Loucy (cell line): ENCODE measurements at regions not wholly inside any gene's neighbourhood (a gene's known extent, or its start where the extent isn't known, plus 50 kb on each side); places are given as distances from the start of the nearest gene placed in this dataset.
"Not testable (repeated sequence)": the region's sequence is repeated elsewhere in the genome, so short reads cannot be mapped to it uniquely, and the experiment has no call there.

Experiments used
- H2AFZ ChIP-seq: fragments of 200-600 bp; sonication (generic); 2 replicates; pipeline ENCODE4 v1.6.0; 2016; ENCODE audit warnings: antibody characterized with exemption, mild to moderate bottlenecking, low read length, moderate library complexity
- H3F3A ChIP-seq: fragments of 200-600 bp; 2 replicates; pipeline ENCODE4 v1.6.0; 2016; ENCODE audit warnings: antibody characterized with exemption, low read depth, mild to moderate bottlenecking
- H3K27me3 ChIP-seq: fragments of 200-600 bp; sonication (generic); 2 replicates; pipeline ENCODE4 v1.6.1; 2014; ENCODE audit warnings: low read length, mild to moderate bottlenecking; ENCODE audit not compliant: insufficient read depth, poor library complexity, severe bottlenecking
- H3K36me3 ChIP-seq: fragments of 200-600 bp; sonication (generic); 2 replicates; pipeline ENCODE4 v1.6.1; 2016; ENCODE audit warnings: low read length; ENCODE audit not compliant: insufficient read depth
- H3K4me1 ChIP-seq: fragments of 200-600 bp; sonication (generic); 2 replicates; pipeline ENCODE4 v1.5.1; 2014; ENCODE audit warnings: low read length, mild to moderate bottlenecking; ENCODE audit not compliant: insufficient read depth, poor library complexity, severe bottlenecking
- H3K4me2 ChIP-seq: fragments of 200-600 bp; sonication (generic); 2 replicates; pipeline ENCODE4 v1.6.0; 2014; ENCODE audit warnings: antibody characterized with exemption, low read length, low read depth, mild to moderate bottlenecking; ENCODE audit not compliant: poor library complexity, severe bottlenecking
- H3K4me3 ChIP-seq: fragments of 200-600 bp; sonication (generic); 2 replicates; pipeline ENCODE4 v1.5.1; 2014; ENCODE audit warnings: low read length, mild to moderate bottlenecking, mixed read lengths; ENCODE audit not compliant: poor library complexity, severe bottlenecking
- H3K79me2 ChIP-seq: fragments of 200-600 bp; sonication (generic); 2 replicates; pipeline ENCODE4 v1.6.1; 2014; ENCODE audit warnings: low read length; ENCODE audit not compliant: insufficient read depth
- H3K9ac ChIP-seq: fragments of 200-600 bp; sonication (generic); 2 replicates; pipeline ENCODE4 v1.6.0; 2014; ENCODE audit warnings: mild to moderate bottlenecking, low read depth, low read length, moderate library complexity; ENCODE audit not compliant: poor library complexity, severe bottlenecking
- H3K9me2 ChIP-seq: fragments of 200-600 bp; sonication (generic); replicated peaks from 2 replicates; pipeline ENCODE4 v1.6.1; 2016; ENCODE audit warnings: low read depth, low read length, mixed read lengths
- H3K9me3 ChIP-seq: fragments of 200-600 bp; sonication (generic); 2 replicates; pipeline ENCODE4 v1.6.1; 2014; ENCODE audit warnings: mild to moderate bottlenecking, antibody characterized with exemption, low read length, low read depth; ENCODE audit not compliant: insufficient read depth
- H4K20me1 ChIP-seq: fragments of 200-600 bp; sonication (generic); 2 replicates; pipeline ENCODE4 v1.6.0; 2014; ENCODE audit warnings: antibody characterized with exemption, low read length, mild to moderate bottlenecking; ENCODE audit not compliant: insufficient read depth, poor library complexity, severe bottlenecking
- EZH2phosphoT487 ChIP-seq: fragments of 200-600 bp; IDR thresholded peaks from 2 replicates; pipeline ENCODE4 v1.6.1; 2018; ENCODE audit warnings: antibody characterized with exemption, mild to moderate bottlenecking, moderate library complexity, borderline replicate concordance
- TF ChIP-seq, protein P1 (sequence below): fragments of 200-600 bp; sonication (generic); conservative IDR thresholded peaks from 2 replicates; pipeline ENCODE4 v1.5.1; 2014; ENCODE audit warnings: mild to moderate bottlenecking, antibody characterized with exemption, low read length

DNA sequence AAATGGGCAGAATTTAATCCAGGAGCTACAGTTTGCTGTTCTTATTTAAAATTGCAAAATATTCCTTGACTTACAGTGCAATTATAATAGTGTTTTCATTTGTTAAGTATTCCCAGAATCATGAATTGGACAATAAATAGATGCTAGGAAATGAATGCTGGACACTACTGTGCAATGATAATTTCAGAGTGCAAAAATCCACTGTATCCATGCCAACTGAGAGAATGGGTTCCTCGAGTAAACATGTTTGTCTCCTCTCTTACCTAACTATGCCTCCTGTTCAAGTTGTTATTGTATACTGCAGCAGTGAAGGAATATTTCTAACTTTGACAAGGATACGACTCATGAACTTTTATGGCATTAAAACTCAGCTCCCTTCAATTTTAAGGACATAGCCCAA, 1396.3 kb downstream of the GATA3 start:
- Histone ChIP-seq H3K9me2 (no peaks in the 10 kb centered on the region), H3K36me3 (no peaks in the 10 kb centered on the region), H3F3A (no peaks in the 10 kb centered on the region), H3K27me3 (no peaks in the 10 kb centered on the region), H3K9ac (no peak overlapping the region), H3K79me2 (no peaks in the 10 kb centered on the region), H2AFZ (no peak overlapping the region), H3K9me3 (no peaks in the 10 kb centered on the region), H4K20me1 (no peaks in the 10 kb centered on the region), H3K4me3 (no peak overlapping the region), H3K4me1 (no peaks in the 10 kb centered on the region), H3K4me2 (no peak overlapping the region)
- no peak for TF ChIP-seq EZH2phosphoT487
- TF ChIP-seq, protein P1, sequence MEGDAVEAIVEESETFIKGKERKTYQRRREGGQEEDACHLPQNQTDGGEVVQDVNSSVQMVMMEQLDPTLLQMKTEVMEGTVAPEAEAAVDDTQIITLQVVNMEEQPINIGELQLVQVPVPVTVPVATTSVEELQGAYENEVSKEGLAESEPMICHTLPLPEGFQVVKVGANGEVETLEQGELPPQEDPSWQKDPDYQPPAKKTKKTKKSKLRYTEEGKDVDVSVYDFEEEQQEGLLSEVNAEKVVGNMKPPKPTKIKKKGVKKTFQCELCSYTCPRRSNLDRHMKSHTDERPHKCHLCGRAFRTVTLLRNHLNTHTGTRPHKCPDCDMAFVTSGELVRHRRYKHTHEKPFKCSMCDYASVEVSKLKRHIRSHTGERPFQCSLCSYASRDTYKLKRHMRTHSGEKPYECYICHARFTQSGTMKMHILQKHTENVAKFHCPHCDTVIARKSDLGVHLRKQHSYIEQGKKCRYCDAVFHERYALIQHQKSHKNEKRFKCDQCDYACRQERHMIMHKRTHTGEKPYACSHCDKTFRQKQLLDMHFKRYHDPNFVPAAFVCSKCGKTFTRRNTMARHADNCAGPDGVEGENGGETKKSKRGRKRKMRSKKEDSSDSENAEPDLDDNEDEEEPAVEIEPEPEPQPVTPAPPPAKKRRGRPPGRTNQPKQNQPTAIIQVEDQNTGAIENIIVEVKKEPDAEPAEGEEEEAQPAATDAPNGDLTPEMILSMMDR: no peak

DNA sequence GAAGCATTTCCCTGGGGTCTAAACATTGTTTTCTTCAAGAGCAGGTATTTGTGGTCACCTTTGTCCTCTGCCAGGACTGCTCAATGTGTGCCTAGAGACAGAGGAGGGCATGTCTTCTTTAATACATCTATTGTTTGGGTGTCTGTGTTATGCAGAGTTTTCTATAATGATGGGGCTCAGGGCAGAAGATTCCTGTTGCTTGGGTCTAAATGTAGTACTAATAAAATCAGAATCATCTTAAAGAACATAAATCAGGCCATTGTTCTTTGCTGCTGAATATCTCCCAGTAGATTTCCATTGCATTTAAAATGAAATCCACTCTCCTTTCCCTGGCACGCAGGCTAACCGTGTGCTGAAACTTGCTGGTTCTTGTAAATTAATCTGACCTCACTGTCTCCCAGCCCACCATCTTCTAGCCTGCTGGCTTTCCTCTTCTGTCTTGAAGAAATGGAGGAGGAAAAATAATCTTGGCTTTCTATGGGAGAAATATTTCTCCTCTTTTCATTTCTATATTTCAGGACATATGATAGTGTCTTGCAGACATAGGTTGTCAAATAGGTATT, 1396.8 kb downstream of the GATA3 start:
- H3K9ac ChIP-seq: no peak overlapping the region
- no peaks in the 10 kb centered on the region for H3K9me3 ChIP-seq
- TF ChIP-seq, protein P1: no peak
- no peak for TF ChIP-seq EZH2phosphoT487
- H3F3A ChIP-seq: no peaks in the 10 kb centered on the region
- H3K4me3 ChIP-seq: no peak overlapping the region
- H3K4me2 ChIP-seq: no peak overlapping the region
- no peaks in the 10 kb centered on the region for H3K27me3 ChIP-seq
- no peak overlapping the region for H2AFZ ChIP-seq
- no peaks in the 10 kb centered on the region for H3K79me2 ChIP-seq
- H3K36me3 ChIP-seq: no peaks in the 10 kb centered on the region
- no peaks in the 10 kb centered on the region for H3K4me1 ChIP-seq
- H4K20me1 ChIP-seq: no peaks in the 10 kb centered on the region
- no peaks in the 10 kb centered on the region for H3K9me2 ChIP-seq

DNA sequence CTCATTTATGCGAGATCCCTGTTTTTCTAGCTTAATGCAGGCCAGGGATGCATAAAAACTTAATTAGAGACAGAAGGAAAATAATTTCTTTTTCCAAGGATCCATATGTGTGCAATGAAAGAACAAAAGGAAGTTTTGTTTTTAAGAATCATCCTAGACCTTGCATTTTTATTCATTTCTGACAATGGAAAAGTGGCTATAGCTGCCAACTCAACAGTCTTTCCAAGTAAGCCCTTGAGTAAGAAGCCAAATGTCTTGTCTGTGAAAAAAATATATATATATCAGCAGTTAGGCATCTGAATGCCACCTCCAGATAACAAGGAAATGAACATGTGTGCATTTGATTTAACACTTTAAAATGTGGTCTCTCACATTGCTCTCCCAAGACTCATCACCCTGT, 1397.6 kb downstream of the GATA3 start:
- Histone ChIP-seq H4K20me1 (no peaks in the 10 kb centered on the region), H3K36me3 (no peaks in the 10 kb centered on the region), H2AFZ (no peak overlapping the region), H3F3A (no peaks in the 10 kb centered on the region), H3K9me3 (no peaks in the 10 kb centered on the region), H3K4me1 (no peaks in the 10 kb centered on the region), H3K9ac (no peak overlapping the region), H3K27me3 (no peaks in the 10 kb centered on the region), H3K9me2 (no peaks in the 10 kb centered on the region), H3K4me2 (no peak overlapping the region), H3K4me3 (no peak overlapping the region), H3K79me2 (no peaks in the 10 kb centered on the region)
- TF ChIP-seq, protein P1: no peak
- TF ChIP-seq EZH2phosphoT487: no peak

DNA sequence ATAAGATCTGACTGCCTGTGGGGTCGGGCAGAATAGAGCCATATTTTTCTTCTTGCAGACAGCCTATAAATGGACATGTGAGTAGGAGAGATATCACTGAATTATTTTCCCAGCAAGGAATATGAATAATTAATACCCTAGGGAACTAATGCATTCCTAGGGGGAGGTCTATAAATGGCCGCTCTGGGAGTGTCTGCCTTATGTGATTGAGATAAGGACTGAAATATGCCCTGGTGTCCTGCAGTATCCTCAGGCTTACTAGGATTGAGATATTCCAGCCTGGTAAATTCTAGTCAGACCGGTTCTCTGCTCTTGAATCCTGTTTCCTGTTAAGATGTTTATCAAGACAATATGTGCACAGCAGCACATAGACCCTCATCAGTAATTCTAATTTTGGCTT, 1399.4 kb downstream of the GATA3 start:
- H3K4me1 ChIP-seq, H3K4me3 ChIP-seq, H3K9me2 ChIP-seq, H3K27me3 ChIP-seq, H3K9ac ChIP-seq, H2AFZ ChIP-seq, H3K79me2 ChIP-seq, H4K20me1 ChIP-seq, H3K4me2 ChIP-seq, H3F3A ChIP-seq, H3K36me3 ChIP-seq, H3K9me3 ChIP-seq: not testable (repeated sequence)
